H9 (cell line): ENCODE measurements at regions not wholly inside any gene's neighbourhood (a gene's known extent, or its start where the extent isn't known, plus 50 kb on each side); places are given as distances from the start of the nearest gene placed in this dataset.

Experiments
- DNase-seq: peaks from one replicate; pipeline ENCODE4 v3.0.0-alpha.2; 2017
- H2AFZ ChIP-seq: one replicate; pipeline ENCODE4 v1.6.1; 2013; ENCODE audit warnings: mild to moderate bottlenecking, low read length, control low read depth, moderate library complexity
- H2AK5ac ChIP-seq: 2 replicates; pipeline ENCODE4 v1.6.1; 2013; ENCODE audit warnings: low read length, control low read depth, mixed read lengths; ENCODE audit not compliant: insufficient read length
- H2BK120ac ChIP-seq: one replicate; pipeline ENCODE4 v1.6.1; 2013; ENCODE audit warnings: low read depth, mild to moderate bottlenecking, low read length, control low read depth, inconsistent platforms; ENCODE audit not compliant: poor library complexity, severe bottlenecking
- H2BK12ac ChIP-seq: 2 replicates; pipeline ENCODE4 v1.6.1; 2013; ENCODE audit warnings: low read length, control low read depth, mixed read lengths, low read depth; ENCODE audit not compliant: insufficient read length
- H2BK15ac ChIP-seq: 2 replicates; pipeline ENCODE4 v1.6.1; 2013; ENCODE audit warnings: low read depth, low read length, control low read depth
- H2BK20ac ChIP-seq: one replicate; pipeline ENCODE4 v1.6.1; 2013; ENCODE audit warnings: low read depth, mild to moderate bottlenecking, low read length, control low read depth, inconsistent platforms; ENCODE audit not compliant: poor library complexity, severe bottlenecking
- H2BK5ac ChIP-seq: 2 replicates; pipeline ENCODE4 v1.6.1; 2013; ENCODE audit warnings: low read length, control low read depth, mixed read lengths; ENCODE audit not compliant: insufficient read length
- H3K14ac ChIP-seq: 2 replicates; pipeline ENCODE4 v1.6.1; 2013; ENCODE audit warnings: low read length, control low read depth; ENCODE audit not compliant: insufficient read depth
- H3K18ac ChIP-seq: 2 replicates; pipeline ENCODE4 v1.6.1; 2013; ENCODE audit warnings: low read depth, mild to moderate bottlenecking, mixed read lengths, low read length, control low read depth; ENCODE audit not compliant: insufficient read length
- H3K23ac ChIP-seq: 2 replicates; pipeline ENCODE4 v1.6.1; 2013; ENCODE audit warnings: low read length, control low read depth, mixed read lengths, low read depth; ENCODE audit not compliant: insufficient read length
- H3K23me2 ChIP-seq: 2 replicates; pipeline ENCODE4 v1.6.1; 2013; ENCODE audit warnings: low read depth, mild to moderate bottlenecking, mixed read lengths, low read length, control low read depth; ENCODE audit not compliant: insufficient read length, poor library complexity, severe bottlenecking
- H3K27ac ChIP-seq: 2 replicates; pipeline ENCODE4 v1.5.1; 2013; ENCODE audit warnings: low read length, control low read depth, mixed read lengths, low read depth; ENCODE audit not compliant: insufficient read length
- H3K27me3 ChIP-seq: 2 replicates; pipeline ENCODE4 v1.6.1; 2013; ENCODE audit warnings: low read length, control low read depth, inconsistent platforms; ENCODE audit not compliant: insufficient read depth
- H3K4ac ChIP-seq: 2 replicates; pipeline ENCODE4 v1.6.1; 2013; ENCODE audit warnings: low read depth, mild to moderate bottlenecking, control low read depth, inconsistent platforms, low read length, moderate library complexity
- H3K4me1 ChIP-seq: 2 replicates; pipeline ENCODE4 v1.6.1; 2013; ENCODE audit warnings: low read length, control low read depth, inconsistent platforms; ENCODE audit not compliant: insufficient read depth
- H3K4me2 ChIP-seq: 2 replicates; pipeline ENCODE4 v1.6.1; 2013; ENCODE audit warnings: low read length, control low read depth, mixed read lengths; ENCODE audit not compliant: insufficient read length, insufficient read depth
- H3K56ac ChIP-seq: 2 replicates; pipeline ENCODE4 v1.6.1; 2013; ENCODE audit warnings: low read depth, mild to moderate bottlenecking, mixed read lengths, low read length, control low read depth; ENCODE audit not compliant: insufficient read length
- H3K79me1 ChIP-seq: 2 replicates; pipeline ENCODE4 v1.6.1; 2013; ENCODE audit warnings: low read depth, mild to moderate bottlenecking, moderate library complexity, low read length, control low read depth, inconsistent platforms; ENCODE audit not compliant: insufficient read depth, poor library complexity, severe bottlenecking
- H3K79me2 ChIP-seq: 2 replicates; pipeline ENCODE4 v1.6.1; 2013; ENCODE audit warnings: low read length, control low read depth, inconsistent platforms; ENCODE audit not compliant: insufficient read depth
- H3K9ac ChIP-seq: 2 replicates; pipeline ENCODE4 v1.6.1; 2013; ENCODE audit warnings: low read length, control low read depth, mixed read lengths; ENCODE audit not compliant: insufficient read length; ENCODE audit errors: extremely low read depth
- H3K9me3 ChIP-seq: one replicate; pipeline ENCODE4 v1.6.1; 2013; ENCODE audit warnings: low read depth, low read length, inconsistent platforms; ENCODE audit not compliant: control insufficient read depth
- H3T11ph ChIP-seq: one replicate; pipeline ENCODE4 v1.6.1; 2013; ENCODE audit warnings: mild to moderate bottlenecking, low read length, control low read depth, inconsistent platforms
- H4K20me1 ChIP-seq: one replicate; pipeline ENCODE4 v1.6.1; 2013; ENCODE audit not compliant: control insufficient read depth, insufficient read length, insufficient read depth
- H4K5ac ChIP-seq: 2 replicates; pipeline ENCODE4 v1.6.1; 2013; ENCODE audit warnings: low read depth, mild to moderate bottlenecking, mixed read lengths, low read length, control low read depth; ENCODE audit not compliant: insufficient read length
- H4K8ac ChIP-seq: replicated peaks from 2 replicates; pipeline ENCODE4 v1.6.1; 2013; ENCODE audit warnings: low read length, control low read depth, mixed read lengths, low read depth; ENCODE audit not compliant: insufficient read length
- H4K91ac ChIP-seq: 2 replicates; pipeline ENCODE4 v1.6.1; 2013; ENCODE audit warnings: low read depth, mild to moderate bottlenecking, moderate library complexity, mixed read lengths, low read length, control low read depth; ENCODE audit not compliant: insufficient read length
- H3K27ac Mint-ChIP-seq, 3 experiments: 2 replicates in 2 of 3; 3 replicates in 1 of 3; pipeline ENCODE4 v1.8.0; 2020 to 2021; ENCODE audit warnings: mixed read lengths in 3 of 3, mild to moderate bottlenecking in 1 of 3, moderate library complexity in 1 of 3
- H3K27me3 Mint-ChIP-seq: 2 replicates; pipeline ENCODE4 v1.8.0; 2021; ENCODE audit warnings: low read depth, mild to moderate bottlenecking, moderate library complexity, mixed read lengths
- H3K36me3 Mint-ChIP-seq, 3 experiments: 2 replicates in 2 of 3; 3 replicates in 1 of 3; pipeline ENCODE4 v1.8.0; 2020 to 2021; ENCODE audit warnings: low read depth in 3 of 3, mixed read lengths in 3 of 3; ENCODE audit not compliant: insufficient read depth in 1 of 3
- H3K4me1 Mint-ChIP-seq, 2 experiments: 2 replicates each; pipeline ENCODE4 v1.8.0; 2020; ENCODE audit warnings: mixed read lengths in 2 of 2
- H3K4me3 Mint-ChIP-seq, 2 experiments: 2 replicates in 1 of 2; 3 replicates in 1 of 2; pipeline ENCODE4 v1.8.0; 2020 to 2021; ENCODE audit warnings: mild to moderate bottlenecking in 2 of 2, mixed read lengths in 2 of 2, moderate library complexity in 1 of 2
- H3K9me3 Mint-ChIP-seq, 2 experiments: 2 replicates in 1 of 2; 3 replicates in 1 of 2; pipeline ENCODE4 v1.8.0; 2020; ENCODE audit warnings: mild to moderate bottlenecking in 2 of 2, mixed read lengths in 2 of 2, moderate library complexity in 1 of 2
- CTCF ChIP-seq: fragments of 200-600 bp; sonication (generic); conservative IDR thresholded peaks from 3 replicates; pipeline ENCODE4 v1.8.0; 2021; ENCODE audit warnings: antibody characterized with exemption, mild to moderate bottlenecking
- WGBS: extraction: QIAGEN DNeasy Blood & Tissue Kit; methylation state at CpG from one replicate; pipeline ENCODE4 v1.1.7; 2013; ENCODE audit warnings: missing lambda C conversion rate, low lambda C conversion rate, mixed read lengths; ENCODE audit not compliant: insufficient read length; ENCODE audit errors: extremely low coverage; 5-methylcytosine and 5-hydroxymethylcytosine counted together

- Histone ChIP-seq H3K9me3 (no peaks in the 10 kb centered on the region), H2BK15ac (no peak overlapping the region), H2BK12ac (no peak overlapping the region), H4K91ac (no peak overlapping the region), H3K79me2 (no peaks in the 10 kb centered on the region), H3T11ph (no peak overlapping the region), H3K18ac (no peak overlapping the region), H2AK5ac (no peak overlapping the region), H3K23ac (no peak overlapping the region), H3K23me2 (no peaks in the 10 kb centered on the region), H3K4me1 (no peaks in the 10 kb centered on the region; the same call in 1 of the 2 replicates), H2BK5ac (no peak overlapping the region), H3K4me2 (no peak overlapping the region), H2BK120ac (no peak overlapping the region), H4K8ac (no peak overlapping the region), H3K27ac (no peak overlapping the region), H4K20me1 (no peaks in the 10 kb centered on the region), H2BK20ac (no peak overlapping the region), H2AFZ (no peak overlapping the region), H3K9ac (no peak overlapping the region), H3K79me1 (no peaks in the 10 kb centered on the region), H3K56ac (no peak overlapping the region), H3K4ac (no peak overlapping the region), H3K14ac (no peak overlapping the region), H4K5ac (no peak overlapping the region), H3K27me3 (no peaks in the 10 kb centered on the region)
- peaks cover 0 to 3% of the 10 kb centered on the region in 2 experiments; a peak in 1 of 5 replicates for H3K9me3 Mint-ChIP-seq
- peaks cover 4 to 9% of the 10 kb centered on the region in 2 experiments for H3K4me1 Mint-ChIP-seq
- no peaks in the 10 kb centered on the region for H3K27me3 Mint-ChIP-seq
- no peak for DNase-seq
- H3K27ac Mint-ChIP-seq: no peak overlapping the region
- WGBS: no CpG with 5 or more reads among the region's 1 CpG
- TF ChIP-seq CTCF: peak; percentile 63
- no peaks in the 10 kb centered on the region for H3K36me3 Mint-ChIP-seq
- H3K4me3 Mint-ChIP-seq: no peak overlapping the region
Measured at GRCh38 chr2:125656190-125656589, 999.8 kb upstream of the GYPC start.
